ENCODE measurements at regions not wholly inside any gene's neighbourhood (a gene's known extent, or its start where the extent isn't known, plus 50 kb on each side); places are given as distances from the start of the nearest gene placed in this dataset.
"Not testable (repeated sequence)": the region's sequence is repeated elsewhere in the genome, so short reads cannot be mapped to it uniquely, and the experiment has no call there.

- no peak overlapping the region for H3K4me3 ChIP-seq (ENCODE audit: control insufficient read depth, low read depth, low read length)
- no peak for TF ChIP-seq CTCF (IDR thresholded peaks at IDR 0.05; ENCODE audit: control insufficient read depth, insufficient read depth, low read depth, low read length, missing control alignments)
- no peak for DNase-seq (ENCODE audit: low read depth)
These were observed 176.8 kb downstream of the CD83 start for GRCh38 chr6:14294270-14294951.

- H3K4me3 ChIP-seq (ENCODE audit: control insufficient read depth, low read depth, low read length); DNase-seq (ENCODE audit: low read depth): not testable (repeated sequence)
These were observed 179.1 kb downstream of the CD83 start for GRCh38 chr6:14296698-14297097.

GRCh38 chr6:14297118-14297517 is 179.5 kb downstream of the CD83 start:
- DNase-seq (ENCODE audit: low read depth); H3K4me3 ChIP-seq (ENCODE audit: control insufficient read depth, low read depth, low read length): not testable (repeated sequence)

GRCh38 chr6:14300189-14300588 is 182.6 kb downstream of the CD83 start:
- DNase-seq (ENCODE audit: low read depth); H3K4me3 ChIP-seq (ENCODE audit: control insufficient read depth, low read depth, low read length): not testable (repeated sequence)

GRCh38 chr6:14300721-14301120 is 183.1 kb downstream of the CD83 start:
- not testable (repeated sequence) for DNase-seq (ENCODE audit: low read depth); H3K4me3 ChIP-seq (ENCODE audit: control insufficient read depth, low read depth, low read length)

- H3K4me3 ChIP-seq (ENCODE audit: control insufficient read depth, low read depth, low read length); DNase-seq (ENCODE audit: low read depth): not testable (repeated sequence)
These were observed 183.9 kb downstream of the CD83 start for GRCh38 chr6:14301477-14301876.

- DNase-seq (ENCODE audit: low read depth) = no peak
- H3K4me3 ChIP-seq (ENCODE audit: control insufficient read depth, low read depth, low read length) = no peak overlapping the region
- no peak for TF ChIP-seq CTCF (IDR thresholded peaks at IDR 0.05; ENCODE audit: control insufficient read depth, insufficient read depth, low read depth, low read length, missing control alignments)
These were observed 187.6 kb downstream of the CD83 start for GRCh38 chr6:14305131-14305530.

GRCh38 chr6:14305624-14306023 is 188.1 kb downstream of the CD83 start:
- TF ChIP-seq CTCF (IDR thresholded peaks at IDR 0.05; ENCODE audit: control insufficient read depth, insufficient read depth, low read depth, low read length, missing control alignments) = no peak
- H3K4me3 ChIP-seq (ENCODE audit: control insufficient read depth, low read depth, low read length) = no peak overlapping the region
- no peak for DNase-seq (ENCODE audit: low read depth)

- DNase-seq (ENCODE audit: low read depth) = no peak
- H3K4me3 ChIP-seq (ENCODE audit: control insufficient read depth, low read depth, low read length) = no peak overlapping the region
- no peak for TF ChIP-seq CTCF (IDR thresholded peaks at IDR 0.05; ENCODE audit: control insufficient read depth, insufficient read depth, low read depth, low read length, missing control alignments)
These were observed 188.8 kb downstream of the CD83 start for GRCh38 chr6:14306151-14306906.
